Gastroesophageal sphincter (tissue), 4 donors: ENCODE measurements at regions not wholly inside any gene's neighbourhood (a gene's known extent, or its start where the extent isn't known, plus 50 kb on each side); places are given as distances from the start of the nearest gene placed in this dataset.

Source experiments
- ATAC-seq: fragments of 150-250 bp; one replicate; pipeline ENCODE4 v1.9.1; 2016; ENCODE audit warnings: mild to moderate bottlenecking, moderate library complexity
- H3K27ac ChIP-seq, 4 donors: fragments of 200-600 bp; sonication (generic) in 3 of 4; 1 replicate in 3 of 4; 2 replicates in 1 of 4; pipeline ENCODE4 v1.5.1; 2016 to 2019
- H3K27me3 ChIP-seq: fragments of 200-600 bp; sonication (generic); one replicate; pipeline ENCODE4 v1.5.1; 2019
- H3K36me3 ChIP-seq, 2 donors: fragments of 200-600 bp; sonication (generic); one replicate each; pipeline ENCODE4 v1.5.1; 2019; ENCODE audit warnings: control low read depth in 1 of 2
- H3K4me1 ChIP-seq, 3 donors: fragments of 200-600 bp; sonication (generic); 1 replicate in 2 of 3; 2 replicates in 1 of 3; pipeline ENCODE4 v1.5.1; 2016 to 2019; ENCODE audit warnings: control low read depth in 2 of 3
- H3K4me3 ChIP-seq, 2 donors: fragments of 200-600 bp; sonication (generic); one replicate each; pipeline ENCODE4 v1.5.1; 2019; ENCODE audit warnings: mild to moderate bottlenecking in 1 of 2, moderate library complexity in 1 of 2
- H3K9me3 ChIP-seq, 3 donors: fragments of 200-600 bp; sonication (generic); one replicate each; pipeline ENCODE4 v1.5.1; 2017 to 2019; ENCODE audit warnings: control low read depth in 2 of 3
- EP300 ChIP-seq: sonication (generic); formaldehyde crosslinking; IDR thresholded peaks from one replicate; pipeline ENCODE4 v1.6.1; 2017; ENCODE audit warnings: antibody characterized with exemption, mild to moderate bottlenecking
- POLR2A ChIP-seq, 2 donors: fragments of 450-650 bp; IDR thresholded peaks; one replicate each; pipeline ENCODE4 v1.6.1; 2017; ENCODE audit warnings: antibody characterized with exemption in 2 of 2, mild to moderate bottlenecking in 2 of 2, moderate library complexity in 1 of 2
- POLR2AphosphoS5 ChIP-seq: sonication (generic); formaldehyde crosslinking; IDR thresholded peaks from one replicate; pipeline ENCODE4 v1.6.1; 2017; ENCODE audit warnings: antibody characterized with exemption
- WGBS, 2 donors: methylation state at CpG; one replicate each; pipeline ENCODE4 v1.1.5; 2018; ENCODE audit warnings: low coverage in 1 of 2; 5-methylcytosine and 5-hydroxymethylcytosine counted together
- TF ChIP-seq, protein P1 (sequence below), 4 experiments: fragments of 200-600 bp in 2 of 4; fragments of 450-650 bp in 2 of 4; sonication (generic) in 1 of 4; IDR thresholded peaks; one replicate each; pipeline ENCODE4 v1.5.1; 2017 to 2019; ENCODE audit warnings: antibody characterized with exemption in 4 of 4, mild to moderate bottlenecking in 2 of 4, moderate library complexity in 2 of 4

DNA sequence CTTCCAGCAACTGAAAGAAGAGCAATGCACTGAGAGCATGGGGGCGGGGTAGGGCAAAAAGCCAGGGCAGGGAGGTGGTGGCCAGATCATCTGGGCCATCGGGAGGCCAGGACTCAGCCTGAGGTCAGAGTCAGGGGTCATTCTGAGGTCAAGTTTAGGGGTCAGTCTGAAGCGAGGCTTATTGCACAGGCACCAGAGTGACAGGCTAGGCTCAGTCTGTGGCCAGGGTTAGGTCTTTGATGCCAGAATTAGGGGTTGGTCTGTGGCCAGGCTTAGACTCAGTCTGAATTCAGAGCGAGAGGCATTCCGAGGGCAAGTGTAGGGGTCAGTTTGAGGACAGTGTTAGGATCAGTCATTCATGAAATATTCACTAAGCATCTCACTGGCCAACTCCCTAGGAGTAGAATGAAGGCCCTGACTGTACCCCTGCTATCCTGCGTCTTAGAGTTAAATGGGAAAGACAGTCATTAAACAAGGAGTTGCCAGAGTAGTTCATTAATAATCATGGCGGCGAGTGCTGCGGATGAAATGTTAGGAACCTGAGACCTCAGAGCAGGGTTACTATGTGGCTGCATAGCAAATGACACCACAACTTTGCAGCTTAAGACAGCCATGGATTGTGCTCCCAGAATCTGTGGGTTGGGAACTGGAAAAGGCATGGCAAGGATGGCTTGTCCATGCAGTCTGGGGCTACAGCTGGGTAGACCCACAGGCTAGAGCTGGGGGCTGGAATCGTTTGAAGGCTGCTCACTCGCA lies 198.7 kb downstream of the CYP26B1 start:
- ATAC-seq = no peak
- H3K36me3 ChIP-seq = no peaks in the 10 kb centered on the region
- no peaks in the 10 kb centered on the region for H3K9me3 ChIP-seq
- H3K4me3 ChIP-seq = no peak overlapping the region
- 53 to 71% methylated on average over 6 to 8 of the region's 11 CpGs for WGBS, 2 donors
- H3K27ac ChIP-seq = no peak overlapping the region
- TF ChIP-seq, protein P1, sequence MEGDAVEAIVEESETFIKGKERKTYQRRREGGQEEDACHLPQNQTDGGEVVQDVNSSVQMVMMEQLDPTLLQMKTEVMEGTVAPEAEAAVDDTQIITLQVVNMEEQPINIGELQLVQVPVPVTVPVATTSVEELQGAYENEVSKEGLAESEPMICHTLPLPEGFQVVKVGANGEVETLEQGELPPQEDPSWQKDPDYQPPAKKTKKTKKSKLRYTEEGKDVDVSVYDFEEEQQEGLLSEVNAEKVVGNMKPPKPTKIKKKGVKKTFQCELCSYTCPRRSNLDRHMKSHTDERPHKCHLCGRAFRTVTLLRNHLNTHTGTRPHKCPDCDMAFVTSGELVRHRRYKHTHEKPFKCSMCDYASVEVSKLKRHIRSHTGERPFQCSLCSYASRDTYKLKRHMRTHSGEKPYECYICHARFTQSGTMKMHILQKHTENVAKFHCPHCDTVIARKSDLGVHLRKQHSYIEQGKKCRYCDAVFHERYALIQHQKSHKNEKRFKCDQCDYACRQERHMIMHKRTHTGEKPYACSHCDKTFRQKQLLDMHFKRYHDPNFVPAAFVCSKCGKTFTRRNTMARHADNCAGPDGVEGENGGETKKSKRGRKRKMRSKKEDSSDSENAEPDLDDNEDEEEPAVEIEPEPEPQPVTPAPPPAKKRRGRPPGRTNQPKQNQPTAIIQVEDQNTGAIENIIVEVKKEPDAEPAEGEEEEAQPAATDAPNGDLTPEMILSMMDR (IDR thresholded peaks at IDR 0.05) = no peak
- TF ChIP-seq EP300 = no peak
- no peak for TF ChIP-seq POLR2A (IDR thresholded peaks at IDR 0.05)
- TF ChIP-seq POLR2AphosphoS5 = no peak
- no peaks in the 10 kb centered on the region for H3K27me3 ChIP-seq
- peaks cover 0 to 12% (median 0%) of the 10 kb centered on the region in 3 donors for H3K4me1 ChIP-seq

DNA sequence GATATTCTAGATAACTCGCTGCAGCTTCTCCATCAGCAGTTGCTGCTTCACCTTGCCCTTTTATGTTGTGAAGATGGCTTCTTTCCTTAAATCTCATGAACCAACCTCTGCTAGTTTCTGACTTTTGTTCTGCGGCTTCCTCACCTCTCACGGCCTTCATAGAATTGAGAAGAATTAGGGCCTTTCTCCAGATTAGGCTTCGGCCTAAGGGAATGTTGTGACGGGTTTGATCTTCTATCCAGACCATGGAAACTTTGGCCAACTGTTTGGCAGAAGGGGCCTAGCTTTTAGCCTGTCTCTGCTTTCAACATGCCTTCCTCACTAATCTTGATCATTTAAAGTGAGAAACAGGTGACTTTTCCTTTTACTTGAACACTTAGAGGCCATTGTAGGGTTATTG lies 199.9 kb downstream of the CYP26B1 start:
- TF ChIP-seq, protein P1 (IDR thresholded peaks at IDR 0.05) = no peak
- TF ChIP-seq POLR2AphosphoS5 (no peak), POLR2A (IDR thresholded peaks at IDR 0.05) (no peak), EP300 (no peak)
- Histone ChIP-seq H3K4me3 (no peak overlapping the region), H3K27ac (no peak overlapping the region), H3K27me3 (no peaks in the 10 kb centered on the region), H3K4me1 (peaks cover 0 to 12% (median 0%) of the 10 kb centered on the region in 3 donors), H3K36me3 (no peaks in the 10 kb centered on the region), H3K9me3 (no peaks in the 10 kb centered on the region)
- no peak for ATAC-seq
- 99% methylated on average over 5 of the region's 5 CpGs for WGBS, 2 donors

DNA sequence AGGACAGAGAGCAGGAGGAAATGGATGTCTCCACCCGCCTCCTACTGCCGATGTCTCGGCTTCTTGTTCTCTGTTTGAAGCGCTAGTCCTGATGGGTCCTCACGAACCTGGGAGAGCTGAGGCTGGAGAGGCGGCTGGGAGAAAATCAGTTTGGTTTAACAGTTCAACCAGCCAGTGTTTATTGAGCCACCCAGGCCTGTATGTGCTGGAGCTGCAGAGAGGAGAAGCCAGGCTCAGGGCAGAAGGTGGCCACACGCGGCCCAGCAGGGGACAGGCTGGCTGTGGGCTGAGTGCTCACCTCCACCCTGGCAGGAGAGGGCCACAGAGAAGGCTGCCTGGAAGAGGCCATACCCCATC lies 202.1 kb downstream of the CYP26B1 start:
- TF ChIP-seq, protein P1 (IDR thresholded peaks at IDR 0.05) = no peak
- TF ChIP-seq EP300 = no peak
- TF ChIP-seq POLR2A (IDR thresholded peaks at IDR 0.05) = no peak
- TF ChIP-seq POLR2AphosphoS5 = no peak
- no peak for ATAC-seq
- Histone ChIP-seq H3K36me3 (no peaks in the 10 kb centered on the region), H3K4me3 (no peak overlapping the region), H3K27ac (no peak overlapping the region), H3K4me1 (no peaks in the 10 kb centered on the region), H3K27me3 (peaks cover 4% of the 10 kb centered on the region), H3K9me3 (no peaks in the 10 kb centered on the region)
- no CpG with 5 or more reads among the region's 8 CpGs for WGBS, 2 donors

DNA sequence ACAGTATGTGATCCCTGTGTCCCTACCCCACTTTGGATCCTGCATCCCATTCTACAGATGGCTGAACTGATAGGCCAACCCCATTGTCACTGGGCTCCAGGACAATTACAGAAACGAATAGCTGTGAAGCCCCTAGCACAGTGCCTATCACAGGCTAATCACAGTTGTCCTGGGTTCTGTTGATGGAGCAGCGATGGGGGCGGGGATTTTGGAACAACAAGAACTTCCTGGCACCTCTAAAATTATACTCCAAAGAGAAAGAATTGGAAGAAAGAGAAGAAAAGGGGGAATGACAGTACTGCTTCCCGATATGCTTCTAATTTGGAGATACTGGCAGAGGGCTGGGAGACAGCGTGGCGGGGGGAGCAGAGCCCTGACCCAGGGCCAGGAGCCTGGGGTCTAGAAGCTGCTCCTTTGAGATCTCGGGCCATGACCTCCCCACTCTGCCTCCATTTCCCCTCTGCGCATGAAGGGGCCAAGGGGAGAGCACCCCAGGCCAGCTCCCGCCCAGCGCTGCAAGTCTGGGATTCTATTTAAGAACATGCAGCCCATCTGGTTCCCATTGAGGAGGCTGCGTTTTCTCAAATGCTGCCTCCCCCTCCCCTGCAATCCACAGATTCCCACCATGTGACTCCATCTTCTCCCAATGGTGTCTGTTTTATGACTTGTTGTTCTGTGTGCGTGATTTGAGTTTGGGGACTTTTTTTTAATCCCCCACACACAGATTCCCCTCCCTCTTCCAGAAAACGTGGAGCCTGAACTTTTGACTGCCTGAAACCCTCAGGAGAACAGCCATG lies 202.7 kb downstream of the CYP26B1 start:
- 57 to 75% methylated on average over 3 to 9 of the region's 13 CpGs for WGBS, 2 donors

More for the DNA sequence above, 202.7 kb downstream of the CYP26B1 start:
- TF ChIP-seq, protein P1 (IDR thresholded peaks at IDR 0.05) = no peak
- no peak for TF ChIP-seq EP300
- TF ChIP-seq POLR2AphosphoS5 = no peak
- no peak for TF ChIP-seq POLR2A (IDR thresholded peaks at IDR 0.05)
- ATAC-seq = no peak
- no peaks in the 10 kb centered on the region for H3K36me3 ChIP-seq
- H3K4me1 ChIP-seq = no peaks in the 10 kb centered on the region
- no peaks in the 10 kb centered on the region for H3K9me3 ChIP-seq
- peaks cover 7% of the 10 kb centered on the region for H3K27me3 ChIP-seq
- no peak overlapping the region for H3K4me3 ChIP-seq
- no peak overlapping the region for H3K27ac ChIP-seq
